ENCODE measurements at regions not wholly inside any gene's neighbourhood (a gene's known extent, or its start where the extent isn't known, plus 50 kb on each side); places are given as distances from the start of the nearest gene placed in this dataset.

GRCh38 chr11:122331079-122331478 lies 215.1 kb upstream of the BLID start:
- H3K4me3 ChIP-seq: no peak overlapping the region
- H3K4me1 ChIP-seq: no peaks in the 10 kb centered on the region
- H3K9me3 ChIP-seq: no peaks in the 10 kb centered on the region
- ATAC-seq: no peak
- TF ChIP-seq CTCF (IDR thresholded peaks at IDR 0.05): no peak
- TF ChIP-seq POLR2A (IDR thresholded peaks at IDR 0.05): no peak
- no peak for TF ChIP-seq EP300 (IDR thresholded peaks at IDR 0.05)
- no peak for TF ChIP-seq POLR2AphosphoS5 (IDR thresholded peaks at IDR 0.05)
- no peak overlapping the region for H3K27ac ChIP-seq
- no peaks in the 10 kb centered on the region for H3K27me3 ChIP-seq
- H3K36me3 ChIP-seq: no peaks in the 10 kb centered on the region
- 67 to 75% methylated on average over 1 of the region's 1 CpG for WGBS, 2 donors (ENCODE audit: low coverage in 1 of 2)

DNA sequence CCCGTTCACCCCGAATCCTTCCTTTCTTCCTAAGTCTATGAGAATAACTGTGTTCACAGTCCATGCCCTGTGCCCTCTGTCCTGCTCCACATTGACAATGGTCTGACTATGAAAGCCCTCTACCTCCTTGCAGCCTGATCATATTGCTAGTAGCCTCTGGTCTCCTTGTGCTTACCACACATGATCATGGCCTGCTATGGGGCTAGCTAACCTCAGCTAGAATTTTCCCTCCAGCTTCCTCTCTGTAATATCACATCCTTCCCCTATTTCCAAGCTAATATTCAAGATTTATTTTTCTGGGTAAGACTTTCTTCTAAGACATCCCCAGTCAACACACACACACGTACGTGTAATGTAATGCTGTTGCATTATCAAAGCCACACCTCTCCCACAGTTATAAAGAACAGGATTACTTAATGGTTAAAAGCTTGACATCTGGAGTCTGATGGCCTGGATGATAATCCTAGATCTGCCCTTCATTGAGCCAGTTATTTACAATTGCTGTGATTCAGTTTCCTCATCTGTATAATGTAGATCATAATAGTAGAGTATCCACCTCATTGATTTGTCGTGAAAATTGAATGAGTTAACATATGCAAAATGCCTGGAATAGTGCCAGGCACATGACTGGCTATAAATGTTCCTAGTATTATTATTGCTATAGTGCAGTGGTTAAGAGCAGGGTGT lies 214.4 kb upstream of the BLID start:
- Histone ChIP-seq H3K27ac (no peak overlapping the region), H3K27me3 (no peaks in the 10 kb centered on the region), H3K9me3 (no peaks in the 10 kb centered on the region), H3K36me3 (no peaks in the 10 kb centered on the region), H3K4me3 (no peak overlapping the region), H3K4me1 (no peaks in the 10 kb centered on the region)
- no peak for ATAC-seq
- WGBS, 2 donors (ENCODE audit: low coverage in 1 of 2): 84 to 91% methylated on average over 4 to 5 of the region's 5 CpGs
- TF ChIP-seq EP300 (IDR thresholded peaks at IDR 0.05) (no peak), POLR2A (IDR thresholded peaks at IDR 0.05) (no peak), CTCF (IDR thresholded peaks at IDR 0.05) (no peak), POLR2AphosphoS5 (IDR thresholded peaks at IDR 0.05) (no peak)

- Histone ChIP-seq H3K9me3 (no peaks in the 10 kb centered on the region), H3K27ac (no peak overlapping the region), H3K4me1 (no peaks in the 10 kb centered on the region), H3K36me3 (no peaks in the 10 kb centered on the region), H3K4me3 (no peak overlapping the region), H3K27me3 (no peaks in the 10 kb centered on the region)
- ATAC-seq: no peak
- 75 to 95% methylated on average over 2 of the region's 2 CpGs for WGBS, 2 donors (ENCODE audit: low coverage in 1 of 2)
- TF ChIP-seq CTCF (IDR thresholded peaks at IDR 0.05): no peak
- TF ChIP-seq POLR2AphosphoS5 (IDR thresholded peaks at IDR 0.05): no peak
- no peak for TF ChIP-seq EP300 (IDR thresholded peaks at IDR 0.05)
- no peak for TF ChIP-seq POLR2A (IDR thresholded peaks at IDR 0.05)
These were observed 211.5 kb upstream of the BLID start for GRCh38 chr11:122327528-122327927.

- Histone ChIP-seq H3K4me3 (no peak overlapping the region), H3K27ac (no peak overlapping the region), H3K27me3 (no peaks in the 10 kb centered on the region), H3K4me1 (peaks cover 0 to 7% (median 7%) of the 10 kb centered on the region in 3 donors), H3K36me3 (no peaks in the 10 kb centered on the region), H3K9me3 (no peaks in the 10 kb centered on the region)
- TF ChIP-seq CTCF (IDR thresholded peaks at IDR 0.05): no peak
- no peak for TF ChIP-seq EP300 (IDR thresholded peaks at IDR 0.05)
- no peak for ATAC-seq
- 56 to 72% methylated on average over 7 of the region's 7 CpGs for WGBS, 2 donors (ENCODE audit: low coverage in 1 of 2)
These were observed 207.9 kb upstream of the BLID start for GRCh38 chr11:122323754-122324421.

DNA sequence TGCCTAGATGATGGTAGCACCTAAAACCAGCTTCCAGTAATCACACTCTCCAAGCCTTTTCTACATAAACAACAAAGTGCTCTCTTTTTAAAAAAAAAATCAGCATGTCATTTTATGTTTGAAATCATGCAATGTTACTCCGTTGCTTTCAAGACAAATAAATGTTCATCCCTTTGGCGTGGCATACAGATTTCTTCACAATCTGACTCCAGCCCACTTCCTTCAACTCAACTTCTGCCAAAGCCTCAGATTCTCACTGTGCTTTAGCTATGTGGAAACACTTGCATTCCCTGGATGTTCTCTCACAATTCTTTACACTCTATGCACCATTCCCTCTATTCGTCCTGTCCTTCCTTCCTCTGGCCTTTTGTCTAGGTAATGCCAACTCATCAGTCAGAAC lies 206.3 kb upstream of the BLID start:
- Histone ChIP-seq H3K4me1 (peaks cover 0 to 18% (median 10%) of the 10 kb centered on the region in 3 donors), H3K36me3 (no peaks in the 10 kb centered on the region), H3K27me3 (no peaks in the 10 kb centered on the region), H3K4me3 (peak overlapping the region in 1 of 2 donors; percentile 7), H3K9me3 (no peaks in the 10 kb centered on the region), H3K27ac (peak overlapping the region in 3 of 4 donors; percentile 26 to 59 (median 45))
- WGBS, 2 donors (ENCODE audit: low coverage in 1 of 2): 38 to 47% methylated on average over 3 of the region's 3 CpGs
- peak; percentile 84 for ATAC-seq
- no peak for TF ChIP-seq CTCF (IDR thresholded peaks at IDR 0.05)
- TF ChIP-seq POLR2AphosphoS5 (IDR thresholded peaks at IDR 0.05): peak; percentile 24
